Right lobe of liver (tissue), 6 donors: ENCODE measurements at regions not wholly inside any gene's neighbourhood (a gene's known extent, or its start where the extent isn't known, plus 50 kb on each side); places are given as distances from the start of the nearest gene placed in this dataset.

ENCODE experiments used
- ATAC-seq, 4 donors: fragments of 200-7000 bp; cut with Tn5 transposase; one replicate each; pipeline ENCODE4 v1.9.1; 2020; ENCODE audit warnings: mild to moderate bottlenecking in 4 of 4, moderate library complexity in 4 of 4
- DNase-seq, 3 donors: peaks; one replicate each; pipeline ENCODE4 v3.0.0-alpha.2; 2020
- H3K27ac ChIP-seq, 3 donors: fragments of 200-600 bp; one replicate each; pipeline ENCODE4 v1.8.0; 2022
- H3K27me3 ChIP-seq, 2 donors: fragments of 200-600 bp; one replicate each; pipeline ENCODE4 v1.8.0; 2022
- H3K36me3 ChIP-seq, 4 donors: fragments of 200-600 bp; sonication (generic) in 1 of 4; one replicate each; pipeline versions ENCODE4 v1.5.1 to v1.8.0; 2017 to 2022; ENCODE audit warnings: control low read depth in 1 of 4
- H3K4me1 ChIP-seq, 4 donors: fragments of 200-600 bp; sonication (generic) in 1 of 4; one replicate each; pipeline versions ENCODE4 v1.5.1 to v1.8.0; 2017 to 2022; ENCODE audit warnings: control low read depth in 1 of 4
- H3K4me3 ChIP-seq, 3 donors: fragments of 200-600 bp; one replicate each; pipeline ENCODE4 v1.8.0; 2022
- H3K9me3 ChIP-seq, 4 donors: fragments of 200-600 bp; sonication (generic) in 1 of 4; one replicate each; pipeline versions ENCODE4 v1.5.1 to v1.8.0; 2017 to 2022; ENCODE audit warnings: control low read depth in 1 of 4
- POLR2A ChIP-seq: fragments of 450-650 bp; IDR thresholded peaks from one replicate; pipeline ENCODE4 v1.6.1; 2017; ENCODE audit warnings: antibody characterized with exemption, mild to moderate bottlenecking
- WGBS: methylation state at CpG from one replicate; pipeline ENCODE4 v1.1.6; 2018; ENCODE audit warnings: low coverage, low lambda C conversion rate; ENCODE audit not compliant: insufficient coverage; ENCODE audit errors: missing lambda C conversion rate; 5-methylcytosine and 5-hydroxymethylcytosine counted together
- intact Hi-C, 2 donors: fragments of 100-400 bp; cut with DNase I; formaldehyde crosslinking; loops; one replicate each; pipeline versions ENCODE4 v1.11.2 to v1.14.1; 2022
- TF ChIP-seq, protein P1 (sequence below), 4 donors: fragments of 200-600 bp in 3 of 4; fragments of 450-650 bp in 1 of 4; IDR thresholded peaks; one replicate each; pipeline versions ENCODE4 v1.5.1 to v1.8.0; 2016 to 2022; ENCODE audit warnings: antibody characterized with exemption in 4 of 4, mild to moderate bottlenecking in 2 of 4
- donor health status: DM: no; HTN: yes; CAD: no.
- donor health status: DM: no; HTN: no; CAD: no.
- donor health status: DM: no; HTN: no; CAD: no.
- donor health status: DM: no; HTN: yes; CAD: no.
- donor health status: DM: no; HTN: yes; CAD: no.

DNA sequence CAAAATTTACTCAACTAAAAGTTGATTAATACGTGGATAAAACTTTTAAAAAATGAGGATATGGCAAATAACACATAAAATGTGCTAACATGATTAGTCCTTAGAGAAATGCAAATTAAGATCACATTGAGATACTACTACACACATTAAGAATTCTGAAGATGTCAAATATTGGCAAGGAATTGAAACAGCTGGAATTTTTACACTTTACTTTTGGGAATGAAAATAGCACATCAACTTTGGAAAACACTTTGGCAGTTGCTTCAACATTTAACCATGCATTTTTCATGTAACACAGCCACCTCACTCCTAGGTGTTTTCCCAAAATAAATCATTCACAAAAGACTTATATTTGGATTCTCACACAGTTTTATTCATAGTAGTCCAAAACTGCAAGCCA is 687.9 kb upstream of the SETBP1 start:
- Histone ChIP-seq H3K9me3 (no peaks in the 10 kb centered on the region), H3K27ac (no peak overlapping the region), H3K4me1 (no peaks in the 10 kb centered on the region), H3K36me3 (no peaks in the 10 kb centered on the region), H3K4me3 (no peak overlapping the region), H3K27me3 (no peaks in the 10 kb centered on the region)
- 32% methylated on average over 1 of the region's 1 CpG for WGBS
- ATAC-seq (no peak), DNase-seq (no peak)
- TF ChIP-seq, protein P1, sequence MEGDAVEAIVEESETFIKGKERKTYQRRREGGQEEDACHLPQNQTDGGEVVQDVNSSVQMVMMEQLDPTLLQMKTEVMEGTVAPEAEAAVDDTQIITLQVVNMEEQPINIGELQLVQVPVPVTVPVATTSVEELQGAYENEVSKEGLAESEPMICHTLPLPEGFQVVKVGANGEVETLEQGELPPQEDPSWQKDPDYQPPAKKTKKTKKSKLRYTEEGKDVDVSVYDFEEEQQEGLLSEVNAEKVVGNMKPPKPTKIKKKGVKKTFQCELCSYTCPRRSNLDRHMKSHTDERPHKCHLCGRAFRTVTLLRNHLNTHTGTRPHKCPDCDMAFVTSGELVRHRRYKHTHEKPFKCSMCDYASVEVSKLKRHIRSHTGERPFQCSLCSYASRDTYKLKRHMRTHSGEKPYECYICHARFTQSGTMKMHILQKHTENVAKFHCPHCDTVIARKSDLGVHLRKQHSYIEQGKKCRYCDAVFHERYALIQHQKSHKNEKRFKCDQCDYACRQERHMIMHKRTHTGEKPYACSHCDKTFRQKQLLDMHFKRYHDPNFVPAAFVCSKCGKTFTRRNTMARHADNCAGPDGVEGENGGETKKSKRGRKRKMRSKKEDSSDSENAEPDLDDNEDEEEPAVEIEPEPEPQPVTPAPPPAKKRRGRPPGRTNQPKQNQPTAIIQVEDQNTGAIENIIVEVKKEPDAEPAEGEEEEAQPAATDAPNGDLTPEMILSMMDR (IDR thresholded peaks at IDR 0.05), result no peak
- TF ChIP-seq POLR2A, result no peak
- intact Hi-C loops, result no loop called here

DNA sequence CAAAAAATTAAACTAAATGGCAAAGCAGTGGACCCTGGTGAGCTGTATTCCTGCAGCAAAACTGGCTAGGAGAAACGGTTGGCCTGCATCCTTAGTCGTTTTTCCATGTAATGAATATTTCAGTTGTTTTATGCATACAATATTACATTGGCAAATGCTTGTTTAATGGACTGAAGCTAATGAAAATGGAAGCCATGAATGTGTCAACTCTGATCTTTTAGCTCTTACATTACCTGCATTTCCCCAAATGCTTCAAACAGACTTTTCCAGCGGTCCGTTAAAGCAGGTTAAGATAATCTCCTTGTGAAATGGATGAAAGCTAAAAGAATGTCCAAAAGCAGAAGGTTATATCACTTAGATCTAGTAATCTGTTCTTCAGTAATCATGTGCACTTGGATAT is 686.3 kb upstream of the SETBP1 start:
- Histone ChIP-seq H3K4me1 (no peaks in the 10 kb centered on the region), H3K27me3 (no peaks in the 10 kb centered on the region), H3K4me3 (no peak overlapping the region), H3K9me3 (no peaks in the 10 kb centered on the region), H3K27ac (no peak overlapping the region), H3K36me3 (no peaks in the 10 kb centered on the region)
- DNase-seq, result no peak
- 53% methylated on average over 4 of the region's 4 CpGs for WGBS
- no peak for ATAC-seq
- TF ChIP-seq, protein P1 (IDR thresholded peaks at IDR 0.05), result no peak
- TF ChIP-seq POLR2A, result no peak
- intact Hi-C loops, result no loop called here

DNA sequence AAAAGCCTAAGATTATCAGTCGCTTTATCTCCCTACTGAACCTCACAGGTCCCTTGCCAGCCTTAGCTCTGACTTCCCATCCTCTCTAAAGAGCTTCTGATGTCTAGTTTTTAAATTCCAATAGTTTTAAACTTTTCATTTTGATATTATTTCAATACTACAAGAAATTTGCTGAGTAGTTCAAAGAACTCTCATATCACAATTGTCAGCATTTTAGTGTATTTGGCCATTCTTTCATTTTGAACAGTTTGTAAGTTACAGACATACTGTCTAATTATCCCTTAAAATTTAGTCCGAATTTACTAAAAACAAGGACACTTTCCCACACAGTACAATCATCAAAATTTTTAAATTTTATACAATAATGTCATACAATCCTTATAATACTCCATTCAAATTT is 666.8 kb upstream of the SETBP1 start:
- no peak for DNase-seq
- 43% methylated on average over 2 of the region's 2 CpGs for WGBS
- TF ChIP-seq POLR2A, result no peak
- TF ChIP-seq, protein P1 (IDR thresholded peaks at IDR 0.05), result no peak

DNA sequence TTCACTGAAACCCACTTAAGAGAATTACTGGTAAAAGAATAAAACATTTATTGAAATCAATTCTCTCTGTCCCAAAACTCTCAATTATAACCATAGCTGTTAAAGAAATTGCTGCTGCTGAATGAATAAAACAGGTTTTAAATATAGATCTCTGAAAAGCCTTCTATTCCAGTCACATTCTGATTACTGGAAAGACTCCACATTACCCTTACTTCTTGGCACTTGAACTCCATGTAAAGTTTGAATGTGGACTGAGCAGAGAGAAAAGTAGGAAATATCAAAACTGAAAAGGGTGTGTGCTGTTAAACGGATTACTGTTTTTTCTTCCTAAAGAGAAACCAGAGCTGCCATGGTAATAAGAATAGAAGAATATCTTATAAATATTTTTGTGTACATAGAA is 655.3 kb upstream of the SETBP1 start:
- TF ChIP-seq POLR2A, result no peak
- TF ChIP-seq, protein P1 (IDR thresholded peaks at IDR 0.05), result no peak
- DNase-seq (no peak), ATAC-seq (no peak)
- no peaks in the 10 kb centered on the region for H3K9me3 ChIP-seq
- intact Hi-C loops, result no loop called here
- H3K36me3 ChIP-seq, result no peaks in the 10 kb centered on the region
- H3K4me3 ChIP-seq, result no peak overlapping the region
- H3K4me1 ChIP-seq, result no peaks in the 10 kb centered on the region
- WGBS, result 32% methylated on average over 1 of the region's 1 CpG
- H3K27ac ChIP-seq, result no peak overlapping the region
- H3K27me3 ChIP-seq, result no peaks in the 10 kb centered on the region

More for the DNA sequence above, 666.8 kb upstream of the SETBP1 start:
- H3K4me1 ChIP-seq, result no peaks in the 10 kb centered on the region
- H3K27me3 ChIP-seq, result no peaks in the 10 kb centered on the region
- H3K27ac ChIP-seq, result no peak overlapping the region
- no peak overlapping the region for H3K4me3 ChIP-seq
- H3K36me3 ChIP-seq, result no peaks in the 10 kb centered on the region
- H3K9me3 ChIP-seq, result no peaks in the 10 kb centered on the region
- no peak for ATAC-seq
- intact Hi-C loops, result no loop called here

DNA sequence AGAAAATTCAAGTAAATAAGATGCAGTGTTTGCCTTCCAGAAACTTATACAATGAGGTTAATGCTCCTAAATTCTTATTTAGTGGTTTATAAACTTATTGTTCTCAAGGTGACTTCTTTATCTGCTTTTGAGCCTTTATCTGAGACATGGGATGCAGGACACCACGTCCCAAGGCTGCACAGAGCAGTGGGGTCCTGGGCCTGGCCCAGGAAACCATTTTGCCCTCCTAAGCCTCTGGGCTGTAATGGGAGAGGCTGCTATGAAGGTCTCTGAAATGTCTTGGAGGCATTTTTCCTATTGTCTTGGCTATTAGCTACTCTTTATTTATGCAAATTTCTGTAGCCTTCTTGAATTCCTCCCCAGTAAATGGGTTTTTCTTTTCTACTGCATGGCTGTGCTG is 652.6 kb upstream of the SETBP1 start:
- H3K36me3 ChIP-seq, result no peaks in the 10 kb centered on the region
- H3K4me3 ChIP-seq, result no peak overlapping the region
- ATAC-seq, result no peak
- H3K4me1 ChIP-seq, result no peaks in the 10 kb centered on the region
- TF ChIP-seq POLR2A, result no peak
- TF ChIP-seq, protein P1 (IDR thresholded peaks at IDR 0.05), result no peak
- H3K27ac ChIP-seq, result no peak overlapping the region
- no peaks in the 10 kb centered on the region for H3K27me3 ChIP-seq
- no peaks in the 10 kb centered on the region for H3K9me3 ChIP-seq
- no peak for DNase-seq
- 17% methylated on average over 1 of the region's 1 CpG for WGBS
- intact Hi-C loops, result no loop called here
